ENCODE measurements at regions not wholly inside any gene's neighbourhood (a gene's known extent, or its start where the extent isn't known, plus 50 kb on each side); places are given as distances from the start of the nearest gene placed in this dataset.

DNA sequence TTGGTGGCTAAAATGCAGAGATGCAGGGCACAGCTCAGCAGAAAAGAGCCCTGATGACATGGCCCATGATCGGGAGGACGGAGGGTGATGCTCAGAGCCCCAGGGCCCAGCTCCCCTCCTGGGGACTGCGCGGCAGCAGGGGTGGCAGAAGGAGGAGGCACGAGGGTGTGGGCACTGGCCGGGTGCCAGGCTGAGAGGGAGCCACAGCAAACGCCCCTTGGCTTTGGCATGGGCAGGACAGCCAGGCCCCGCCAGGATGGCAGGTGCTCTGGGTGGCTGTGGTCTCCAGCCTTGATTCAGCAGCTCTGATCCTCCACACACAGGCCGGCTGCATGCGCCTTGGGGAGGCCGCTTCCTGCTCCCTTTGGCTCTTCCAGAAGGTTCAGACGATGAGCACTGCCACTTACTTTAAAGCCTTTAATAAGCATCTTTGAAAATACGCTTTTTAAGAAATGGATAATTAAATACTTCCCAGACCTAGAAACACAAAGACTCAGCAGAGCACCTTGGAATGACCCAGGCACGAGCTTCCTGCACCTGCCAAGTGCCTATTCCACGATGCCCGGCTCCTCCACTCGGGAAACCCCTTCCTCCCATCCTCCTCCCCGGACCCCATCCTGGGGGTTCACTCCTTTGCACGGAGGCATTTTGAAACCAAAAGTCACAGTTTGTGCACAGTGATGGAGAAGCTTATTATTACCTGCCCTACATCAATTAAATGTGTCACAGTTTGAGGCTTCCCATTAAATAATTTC is 78.5 kb upstream of the SNTG2 start:
- no peaks in the 10 kb centered on the region for H3K9me3 Mint-ChIP-seq (ENCODE audit: unreplicated experiment)
- no peak overlapping the region for H3K27ac Mint-ChIP-seq (ENCODE audit: low read depth, unreplicated experiment)
- H3K27me3 Mint-ChIP-seq (ENCODE audit: insufficient read depth, unreplicated experiment): peaks cover 37% of the 10 kb centered on the region
- TF ChIP-seq, protein P1, sequence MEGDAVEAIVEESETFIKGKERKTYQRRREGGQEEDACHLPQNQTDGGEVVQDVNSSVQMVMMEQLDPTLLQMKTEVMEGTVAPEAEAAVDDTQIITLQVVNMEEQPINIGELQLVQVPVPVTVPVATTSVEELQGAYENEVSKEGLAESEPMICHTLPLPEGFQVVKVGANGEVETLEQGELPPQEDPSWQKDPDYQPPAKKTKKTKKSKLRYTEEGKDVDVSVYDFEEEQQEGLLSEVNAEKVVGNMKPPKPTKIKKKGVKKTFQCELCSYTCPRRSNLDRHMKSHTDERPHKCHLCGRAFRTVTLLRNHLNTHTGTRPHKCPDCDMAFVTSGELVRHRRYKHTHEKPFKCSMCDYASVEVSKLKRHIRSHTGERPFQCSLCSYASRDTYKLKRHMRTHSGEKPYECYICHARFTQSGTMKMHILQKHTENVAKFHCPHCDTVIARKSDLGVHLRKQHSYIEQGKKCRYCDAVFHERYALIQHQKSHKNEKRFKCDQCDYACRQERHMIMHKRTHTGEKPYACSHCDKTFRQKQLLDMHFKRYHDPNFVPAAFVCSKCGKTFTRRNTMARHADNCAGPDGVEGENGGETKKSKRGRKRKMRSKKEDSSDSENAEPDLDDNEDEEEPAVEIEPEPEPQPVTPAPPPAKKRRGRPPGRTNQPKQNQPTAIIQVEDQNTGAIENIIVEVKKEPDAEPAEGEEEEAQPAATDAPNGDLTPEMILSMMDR (IDR thresholded peaks at IDR 0.05; ENCODE audit: unreplicated experiment): no peak
- ChIA-PET POLR2A (interaction anchor here (0.6 kb wide), 1 partner anchor 19 kb away, joined by 5 read pairs; no protein-coding TSS in a partner anchor), CTCF (interaction anchor here (0.7 kb wide), 1 partner anchor 694 kb away, joined by 3 read pairs; no protein-coding TSS in a partner anchor)
- H3K4me1 Mint-ChIP-seq (ENCODE audit: insufficient read depth, unreplicated experiment): no peaks in the 10 kb centered on the region
- no TSS peak for BruUV-seq (replicated peaks)
- intact Hi-C loops (cut with micrococcal nuclease): no loop called here
- DNase-seq (ENCODE audit: unreplicated experiment): no peak
- H3K4me3 Mint-ChIP-seq (ENCODE audit: unreplicated experiment): no peak overlapping the region
- H3K36me3 Mint-ChIP-seq (ENCODE audit: insufficient read depth, unreplicated experiment): no peaks in the 10 kb centered on the region

DNA sequence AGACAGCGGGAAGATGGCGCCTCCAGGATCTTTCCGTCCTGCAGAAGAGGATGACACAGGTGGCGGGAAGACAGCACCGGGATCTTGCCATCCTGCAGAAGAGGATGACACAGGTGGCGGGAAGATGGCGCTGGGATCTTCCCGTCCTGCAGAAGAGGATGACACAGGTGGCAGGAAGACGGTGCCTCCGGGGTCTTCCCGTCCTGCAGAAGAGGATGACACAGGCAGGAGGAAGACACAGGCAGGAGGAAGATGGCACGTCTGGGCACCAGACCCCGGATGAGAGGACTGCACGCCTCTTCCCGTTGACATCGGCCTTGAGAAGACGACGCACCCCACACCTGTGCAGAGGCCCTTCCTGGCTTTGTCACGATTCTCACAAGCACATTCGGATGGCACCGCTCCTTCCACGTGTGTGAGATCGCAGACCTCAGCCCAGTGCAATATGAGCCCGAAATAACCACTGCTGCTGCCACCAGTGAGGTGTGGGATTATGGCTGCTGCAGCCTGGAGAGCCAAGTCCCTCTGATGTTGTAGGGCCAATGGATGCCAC is 79.4 kb upstream of the SNTG2 start:
- H3K9me3 Mint-ChIP-seq (ENCODE audit: unreplicated experiment): no peaks in the 10 kb centered on the region
- DNase-seq (ENCODE audit: unreplicated experiment): no peak
- ChIA-PET CTCF (interaction anchor here (0.7 kb wide), 1 partner anchor 686 kb away, joined by 3 read pairs; no protein-coding TSS in a partner anchor), POLR2A (interaction anchor here (0.6 kb wide), 1 partner anchor 20 kb away, joined by 5 read pairs; no protein-coding TSS in a partner anchor)
- TF ChIP-seq, protein P1 (IDR thresholded peaks at IDR 0.05; ENCODE audit: unreplicated experiment): no peak
- H3K4me3 Mint-ChIP-seq (ENCODE audit: unreplicated experiment): no peak overlapping the region
- no peaks in the 10 kb centered on the region for H3K36me3 Mint-ChIP-seq (ENCODE audit: insufficient read depth, unreplicated experiment)
- intact Hi-C loops (cut with micrococcal nuclease): no loop called here
- no TSS peak for BruUV-seq (replicated peaks)
- no peak overlapping the region for H3K27ac Mint-ChIP-seq (ENCODE audit: low read depth, unreplicated experiment)
- H3K4me1 Mint-ChIP-seq (ENCODE audit: insufficient read depth, unreplicated experiment): no peaks in the 10 kb centered on the region
- peaks cover 45% of the 10 kb centered on the region for H3K27me3 Mint-ChIP-seq (ENCODE audit: insufficient read depth, unreplicated experiment)

DNA sequence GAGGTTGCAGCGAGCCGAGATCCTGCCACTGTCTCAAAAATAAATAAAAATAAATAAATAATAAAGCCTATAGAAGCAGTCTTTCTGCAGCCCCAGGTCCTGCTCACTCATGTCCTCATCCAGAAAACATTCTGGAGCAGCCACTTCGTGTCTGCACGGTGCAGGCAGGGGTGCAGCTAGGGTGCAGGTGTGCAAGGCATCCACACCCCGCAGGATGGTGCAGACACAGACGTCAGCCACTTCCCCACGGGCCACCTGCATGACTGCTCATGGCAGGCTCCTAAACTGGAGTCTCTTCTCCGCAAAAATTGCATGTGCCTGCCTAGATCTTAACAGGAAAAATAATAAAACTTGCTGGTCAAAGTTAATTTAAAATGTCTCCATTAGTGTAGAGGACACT is 80.2 kb upstream of the SNTG2 start:
- no peak overlapping the region for H3K4me3 Mint-ChIP-seq (ENCODE audit: unreplicated experiment)
- no peaks in the 10 kb centered on the region for H3K36me3 Mint-ChIP-seq (ENCODE audit: insufficient read depth, unreplicated experiment)
- no peaks in the 10 kb centered on the region for H3K9me3 Mint-ChIP-seq (ENCODE audit: unreplicated experiment)
- POLR2A ChIA-PET: no interaction called here
- no TSS peak for BruUV-seq (replicated peaks)
- CTCF ChIA-PET: interaction anchor here (0.7 kb wide), 1 partner anchor 686 kb away, joined by 3 read pairs; no protein-coding TSS in a partner anchor
- intact Hi-C loops (cut with micrococcal nuclease): no loop called here
- peaks cover 45% of the 10 kb centered on the region for H3K27me3 Mint-ChIP-seq (ENCODE audit: insufficient read depth, unreplicated experiment)
- H3K27ac Mint-ChIP-seq (ENCODE audit: low read depth, unreplicated experiment): no peak overlapping the region
- no peaks in the 10 kb centered on the region for H3K4me1 Mint-ChIP-seq (ENCODE audit: insufficient read depth, unreplicated experiment)
- no peak for DNase-seq (ENCODE audit: unreplicated experiment)
- TF ChIP-seq, protein P1 (IDR thresholded peaks at IDR 0.05; ENCODE audit: unreplicated experiment): no peak

DNA sequence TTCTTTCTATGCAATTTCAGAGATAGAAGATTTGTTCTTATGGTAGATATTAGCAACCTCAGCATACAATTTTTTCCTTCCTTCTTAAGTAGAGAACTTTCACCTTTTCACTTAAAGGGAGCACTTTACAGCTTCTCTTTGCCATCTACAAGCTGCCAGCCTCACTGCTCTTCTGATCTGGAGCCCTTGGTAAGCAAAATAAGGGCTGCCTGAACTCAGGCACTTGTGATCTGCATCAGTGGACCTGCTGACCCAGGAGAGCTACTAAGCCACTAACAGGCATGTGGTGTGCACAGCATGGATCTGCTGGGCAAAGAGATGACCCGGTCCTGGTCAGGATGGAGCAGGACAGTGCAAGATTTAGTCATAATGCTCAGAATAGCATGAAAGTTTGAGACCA is 80.8 kb upstream of the SNTG2 start:
- CTCF ChIA-PET: no interaction called here

More for the DNA sequence above, 80.8 kb upstream of the SNTG2 start:
- Mint-ChIP-seq H3K27ac (ENCODE audit: low read depth, unreplicated experiment) (no peak overlapping the region), H3K9me3 (ENCODE audit: unreplicated experiment) (no peaks in the 10 kb centered on the region), H3K4me3 (ENCODE audit: unreplicated experiment) (no peak overlapping the region), H3K36me3 (ENCODE audit: insufficient read depth, unreplicated experiment) (no peaks in the 10 kb centered on the region), H3K27me3 (ENCODE audit: insufficient read depth, unreplicated experiment) (peaks cover 45% of the 10 kb centered on the region), H3K4me1 (ENCODE audit: insufficient read depth, unreplicated experiment) (no peaks in the 10 kb centered on the region)
- POLR2A ChIA-PET: no interaction called here
- BruUV-seq (replicated peaks): no TSS peak
- intact Hi-C loops (cut with micrococcal nuclease): no loop called here
- DNase-seq (ENCODE audit: unreplicated experiment): no peak
- TF ChIP-seq, protein P1 (IDR thresholded peaks at IDR 0.05; ENCODE audit: unreplicated experiment): no peak

All from MCF 10A (cell line).